ENCODE measurements at regions not wholly inside any gene's neighbourhood (a gene's known extent, or its start where the extent isn't known, plus 50 kb on each side); places are given as distances from the start of the nearest gene placed in this dataset.

DNA sequence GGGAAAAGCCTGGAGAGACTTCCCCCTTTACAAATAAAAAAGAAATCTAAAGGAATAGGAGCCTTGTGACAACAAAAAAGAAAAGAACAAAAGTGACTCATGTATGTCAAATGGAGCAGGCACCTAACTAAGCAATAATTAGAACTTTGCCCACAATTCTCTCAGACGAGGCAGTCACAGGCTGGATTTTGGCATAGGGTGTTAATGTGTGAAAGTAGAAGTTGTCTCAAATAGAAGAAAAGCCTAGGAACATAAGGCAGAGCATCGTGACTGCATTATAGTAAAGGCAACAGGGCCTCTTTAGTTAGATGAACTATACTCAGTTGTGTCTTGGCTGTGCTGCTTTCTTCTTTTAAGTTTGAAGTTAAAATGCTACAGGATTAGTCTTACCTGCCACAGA lies 219.9 kb upstream of the TMEM161B start:
- Histone ChIP-seq H3K56ac (replicated peaks; ENCODE audit: insufficient read length, low read depth, low read length) (no peak overlapping the region), H4K91ac (replicated peaks; ENCODE audit: insufficient read length, low read length) (no peak overlapping the region), H3K4me2 (ENCODE audit: insufficient read depth in 1 of 2, low read depth in 2 of 2, low read length in 2 of 2) (no peak overlapping the region), H3K4me3 (ENCODE audit: extremely low read depth in 1 of 4, insufficient read depth in 2 of 4, low read depth in 3 of 4, low read length in 4 of 4) (no peak overlapping the region), H3K79me2 (ENCODE audit: control insufficient read depth in 1 of 2, insufficient read depth in 2 of 2, low read length in 2 of 2) (no peaks in the 10 kb centered on the region), H4K8ac (ENCODE audit: extremely low read depth, insufficient read depth, low read length) (no peak overlapping the region), H3K79me1 (ENCODE audit: low read depth, low read length) (no peaks in the 10 kb centered on the region), H2BK5ac (ENCODE audit: low read depth, low read length) (no peak overlapping the region), H3K4me1 (replicated peaks in 1 of 4; ENCODE audit: control insufficient read depth in 3 of 4, insufficient read depth in 4 of 4, low read length in 3 of 4) (peaks cover 0 to 4% (median 3%) of the 10 kb centered on the region in 4 experiments; a peak in 3 of 7 replicates), H3K14ac (ENCODE audit: insufficient read length) (no peak overlapping the region), H2BK20ac (ENCODE audit: low read length) (no peak overlapping the region), H3K23me2 (ENCODE audit: low read depth, low read length) (no peaks in the 10 kb centered on the region), H2BK15ac (ENCODE audit: low read length) (no peak overlapping the region), H3K27ac (ENCODE audit: low read depth, low read length) (no peak overlapping the region), H3K18ac (ENCODE audit: extremely low read depth, low read length) (no peak overlapping the region), H3K4ac (replicated peaks; ENCODE audit: insufficient read length, low read depth, low read length) (no peak overlapping the region), H2BK120ac (replicated peaks; ENCODE audit: low read depth, low read length) (no peak overlapping the region), H3K27me3 (replicated peaks in 1 of 4; ENCODE audit: control insufficient read depth in 3 of 4, extremely low read depth in 1 of 4, insufficient read depth in 3 of 4, low read length in 3 of 4) (no peaks in the 10 kb centered on the region), H3K23ac (ENCODE audit: insufficient read length) (no peak overlapping the region), H2AFZ (ENCODE audit: low read length) (no peak overlapping the region), H2BK12ac (ENCODE audit: low read depth, low read length) (no peak overlapping the region), H3K9ac (replicated peaks in 1 of 4; ENCODE audit: extremely low read depth in 1 of 4, low read depth in 3 of 4, low read length in 3 of 4) (no peak overlapping the region), H3K9me3 (ENCODE audit: insufficient read depth in 2 of 2, low read depth in 1 of 2, low read length in 1 of 2) (no peaks in the 10 kb centered on the region), H2AK5ac (ENCODE audit: low read depth, low read length) (no peak overlapping the region), H3K36me3 (ENCODE audit: control insufficient read depth in 2 of 4, insufficient read depth in 4 of 4, low read length in 3 of 4) (no peaks in the 10 kb centered on the region), H4K20me1 (replicated peaks in 1 of 2; ENCODE audit: control insufficient read depth in 1 of 2, insufficient read depth in 2 of 2, low read length in 2 of 2) (no peaks in the 10 kb centered on the region), H4K5ac (ENCODE audit: insufficient read length, low read depth, low read length) (no peak overlapping the region)
- POLR2A ChIA-PET (ENCODE audit: partially characterized antibody), result no interaction called here
- CTCF ChIA-PET (ENCODE audit: partially characterized antibody), result no interaction called here
- DNase-seq (ENCODE audit: low read depth in 1 of 2, low spot score in 2 of 2) (no peak), FAIRE-seq (no peak)
- no peak for TF ChIP-seq EGR1 (IDR thresholded peaks at IDR 0.05; ENCODE audit: borderline replicate concordance, low read depth, low read length)
- TF ChIP-seq SIX5 (IDR thresholded peaks at IDR 0.05; ENCODE audit: low read depth, low read length), result no peak
- TF ChIP-seq TCF12 (IDR thresholded peaks at IDR 0.05; ENCODE audit: low read depth, low read length), result no peak
- TF ChIP-seq, protein P1, sequence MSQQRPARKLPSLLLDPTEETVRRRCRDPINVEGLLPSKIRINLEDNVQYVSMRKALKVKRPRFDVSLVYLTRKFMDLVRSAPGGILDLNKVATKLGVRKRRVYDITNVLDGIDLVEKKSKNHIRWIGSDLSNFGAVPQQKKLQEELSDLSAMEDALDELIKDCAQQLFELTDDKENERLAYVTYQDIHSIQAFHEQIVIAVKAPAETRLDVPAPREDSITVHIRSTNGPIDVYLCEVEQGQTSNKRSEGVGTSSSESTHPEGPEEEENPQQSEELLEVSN (IDR thresholded peaks at IDR 0.05), result no peak
- no peak for TF ChIP-seq PHF8 (conservative IDR thresholded peaks at IDR 0.05; ENCODE audit: low read depth, low read length)
- TF ChIP-seq POLR2A (IDR thresholded peaks at IDR 0.05; ENCODE audit: control extremely low read depth in 1 of 2, low read depth in 2 of 2, low read length in 2 of 2), result no peak
- WGBS, 2 experiments (ENCODE audit: extremely low coverage in 1 of 2, insufficient coverage in 1 of 2, insufficient read length in 1 of 2, insufficient replicate concordance in 2 of 2, low coverage in 1 of 2, low lambda C conversion rate in 2 of 2, missing lambda C conversion rate in 1 of 2), result 81% methylated on average over 2 of the region's 2 CpGs; no CpG with 5 or more reads in 1 of the 2 experiments
